Spleen (tissue), 7 donors: ENCODE measurements at regions not wholly inside any gene's neighbourhood (a gene's known extent, or its start where the extent isn't known, plus 50 kb on each side); places are given as distances from the start of the nearest gene placed in this dataset.

Experiments
- CTCF ChIP-seq, 11 experiments: fragments of 200-600 bp in 7 of 11; fragments of 450-650 bp in 4 of 11; sonication (generic) in 4 of 11; IDR thresholded peaks in 8 of 11; conservative IDR thresholded peaks in 3 of 11; 1 replicate in 7 of 11; 2 replicates in 4 of 11; pipeline versions ENCODE4 v1.4.0 to v1.8.0; 2016 to 2021; ENCODE audit warnings: antibody characterized with exemption in 11 of 11, inconsistent platforms in 4 of 11, mild to moderate bottlenecking in 1 of 11
- POLR2A ChIP-seq, 3 donors: fragments of 450-650 bp; IDR thresholded peaks; one replicate each; pipeline ENCODE4 v1.5.1; 2017; ENCODE audit warnings: antibody characterized with exemption in 3 of 3, mild to moderate bottlenecking in 1 of 3
- POLR2AphosphoS5 ChIP-seq, 3 donors: sonication (generic); formaldehyde crosslinking; IDR thresholded peaks; one replicate each; pipeline ENCODE4 v1.5.1; 2017; ENCODE audit warnings: antibody characterized with exemption in 3 of 3
- donor health status: DM: no; HTN: no; CAD: no; lungs with moderate emphysema.
- donor health status: DM: no; HTN: no; CAD: no.
- donor health status: DM: no; HTN: no; CAD: no.

DNA sequence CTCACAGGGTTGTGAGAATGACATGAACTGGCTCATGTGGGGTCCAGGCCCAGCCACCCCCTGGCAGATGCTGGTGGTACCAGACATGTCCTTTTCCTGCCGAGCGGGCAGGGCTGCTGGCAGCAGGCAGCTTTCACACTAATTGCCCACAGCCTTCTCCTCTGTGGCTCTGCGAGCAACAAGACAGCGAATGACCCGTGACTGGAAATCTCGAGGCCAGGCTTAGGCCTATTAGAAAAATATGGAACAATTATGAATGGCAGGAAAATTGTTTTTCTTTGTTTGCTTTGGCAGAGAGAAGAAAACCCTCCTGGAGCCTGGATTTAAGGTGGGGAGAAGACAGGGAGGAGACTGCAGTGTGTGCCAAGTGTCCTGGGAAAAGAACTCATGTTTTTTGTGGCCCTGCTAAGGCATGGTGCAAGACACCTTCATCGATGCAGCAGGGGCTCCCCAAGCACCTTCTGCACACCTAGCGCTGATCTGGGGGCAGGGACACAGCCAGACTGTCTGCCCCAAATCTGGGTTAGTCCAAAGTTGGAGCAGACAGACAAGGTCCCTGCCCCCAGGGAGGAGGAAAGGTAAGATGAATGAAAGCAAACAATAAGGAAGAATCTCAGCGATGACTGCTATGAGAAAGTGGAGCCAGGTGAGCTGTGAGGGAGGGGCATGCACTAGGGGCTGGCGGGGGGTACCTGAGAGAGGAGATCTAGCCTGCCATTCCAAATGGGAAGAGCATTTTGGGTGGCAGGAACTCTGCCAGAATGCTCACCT, 193.8 kb upstream of the TLE3 start:
- TF ChIP-seq CTCF (IDR thresholded peaks at IDR 0.05 in 8 of 11, conservative IDR thresholded peaks at IDR 0.05 in 3 of 11): no peak
- TF ChIP-seq POLR2A (IDR thresholded peaks at IDR 0.05): no peak
- no peak for TF ChIP-seq POLR2AphosphoS5 (IDR thresholded peaks at IDR 0.05)
